ENCODE measurements at regions not wholly inside any gene's neighbourhood (a gene's known extent, or its start where the extent isn't known, plus 50 kb on each side); places are given as distances from the start of the nearest gene placed in this dataset.

DNA sequence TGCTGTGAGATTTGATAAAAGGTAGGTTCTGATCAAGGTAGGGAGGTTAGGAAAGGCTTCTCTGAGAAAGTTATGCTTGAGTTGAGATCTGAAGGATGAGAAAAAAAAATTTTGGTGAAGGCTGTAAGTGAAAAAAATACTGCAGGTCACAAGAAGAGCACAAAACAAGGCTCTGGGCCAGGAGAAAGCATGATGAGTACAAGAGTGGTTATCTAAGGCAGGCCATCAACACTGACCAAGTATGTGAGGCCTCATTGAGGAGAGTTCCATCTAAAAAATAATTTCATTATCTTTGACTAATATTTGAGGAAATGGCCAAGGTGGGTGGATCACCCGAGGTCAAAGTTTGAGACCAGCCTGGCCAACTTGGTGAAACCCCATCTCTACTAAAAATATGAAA lies 71.6 kb upstream of the SLC4A4 start (continued):
- TF ChIP-seq SMAD5 (IDR thresholded peaks at IDR 0.05; ENCODE audit: low read depth) = no peak

DNA sequence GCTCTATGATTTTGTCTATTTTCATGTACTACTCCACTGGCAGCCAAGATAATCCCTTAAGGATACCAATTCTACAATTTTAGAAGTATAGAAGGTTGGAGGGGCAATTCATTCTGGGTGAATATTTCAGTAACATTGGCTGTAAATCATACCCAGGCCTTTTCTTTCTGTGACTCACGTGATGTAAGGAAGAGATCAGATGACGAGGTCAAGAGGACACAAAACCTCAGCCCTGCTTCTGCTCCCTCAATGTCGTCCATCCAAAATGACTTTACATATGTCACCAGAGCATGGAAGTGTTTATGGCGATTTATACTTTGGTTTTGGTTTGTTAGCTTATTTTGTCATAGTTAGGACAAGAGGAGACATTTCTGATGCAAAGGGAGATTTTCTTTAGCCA lies 70.7 kb upstream of the SLC4A4 start:
- WGBS (ENCODE audit: insufficient coverage, insufficient replicate concordance, low lambda C conversion rate, missing lambda C conversion rate) = 37% methylated on average over 4 of the region's 4 CpGs
- no peaks in the 10 kb centered on the region for H3K9me3 ChIP-seq (replicated peaks; ENCODE audit: control insufficient read depth, insufficient read depth, low read length)
- H3K36me3 ChIP-seq (ENCODE audit: control insufficient read depth in 2 of 2, insufficient read depth in 2 of 2, low read length in 1 of 2) = no peaks in the 10 kb centered on the region
- DNase-seq (ENCODE audit: low read depth, low spot score) = no peak
- H3K79me2 ChIP-seq (ENCODE audit: control insufficient read depth, insufficient read depth, low read length) = no peaks in the 10 kb centered on the region
- no peak for ATAC-seq
- SMC1A ChIA-PET (ENCODE audit: uncharacterized antibody, unreplicated experiment) = interaction anchor here (1.1 to 3.8 kb wide), 3 partner anchors 38 to 40 kb away, joined by 3 to 20 read pairs (median 7); no protein-coding TSS in a partner anchor
- no peaks in the 10 kb centered on the region for H3K27me3 ChIP-seq (replicated peaks in 1 of 2; ENCODE audit: control insufficient read depth in 2 of 2, insufficient read depth in 2 of 2, low read length in 1 of 2)
- H2AFZ ChIP-seq (ENCODE audit: control insufficient read depth, low read depth, low read length) = no peak overlapping the region
- no peaks in the 10 kb centered on the region for H4K20me1 ChIP-seq (ENCODE audit: control insufficient read depth, insufficient read depth)
- POLR2A ChIA-PET = interaction anchor here (0.6 to 0.7 kb wide), 3 partner anchors 9 to 262 kb away, joined by 3 to 9 read pairs (median 3); no protein-coding TSS in a partner anchor
- intact Hi-C loops (cut with micrococcal nuclease; ENCODE audit: unreplicated experiment) (loop anchor here (5.0 to 10.0 kb wide), 2 partner anchors 613 to 844 kb away; no protein-coding TSS in a partner anchor), in situ Hi-C loops (cut with MboI) (no loop called here)
- RAD21 ChIA-PET (ENCODE audit: unreplicated experiment) = interaction anchor here (0.7 to 2.6 kb wide), 7 partner anchors 9 to 876 kb away, joined by 3 to 7 read pairs (median 3); no protein-coding TSS in a partner anchor
- H3K4me1 ChIP-seq (ENCODE audit: control insufficient read depth, insufficient read depth, low read length) = no peaks in the 10 kb centered on the region
- FAIRE-seq = no peak
- CTCF ChIA-PET = interaction anchor here (0.5 to 5.6 kb wide), 5 partner anchors 8 to 1135 kb away, joined by 3 to 53 read pairs (median 12); no protein-coding TSS in a partner anchor
- no peak overlapping the region for H3K4me3 ChIP-seq
- H3K4me2 ChIP-seq (ENCODE audit: control insufficient read depth, insufficient read depth) = no peak overlapping the region
- no peak overlapping the region for H3K27ac ChIP-seq (ENCODE audit: control insufficient read depth, insufficient read depth)
- H3K9ac ChIP-seq (ENCODE audit: control insufficient read depth, insufficient read depth, low read length) = no peak overlapping the region
- BruUV-seq (replicated peaks) = no TSS peak
- TF ChIP-seq IKZF1 (conservative IDR thresholded peaks at IDR 0.05) = no peak
- TF ChIP-seq SPI1 (IDR thresholded peaks at IDR 0.05; ENCODE audit: borderline replicate concordance, insufficient read depth, low read depth, low read length) = no peak
- TF ChIP-seq POU2F2 (IDR thresholded peaks at IDR 0.05; ENCODE audit: borderline replicate concordance, low read depth, low read length) = no peak
- TF ChIP-seq, protein P1, sequence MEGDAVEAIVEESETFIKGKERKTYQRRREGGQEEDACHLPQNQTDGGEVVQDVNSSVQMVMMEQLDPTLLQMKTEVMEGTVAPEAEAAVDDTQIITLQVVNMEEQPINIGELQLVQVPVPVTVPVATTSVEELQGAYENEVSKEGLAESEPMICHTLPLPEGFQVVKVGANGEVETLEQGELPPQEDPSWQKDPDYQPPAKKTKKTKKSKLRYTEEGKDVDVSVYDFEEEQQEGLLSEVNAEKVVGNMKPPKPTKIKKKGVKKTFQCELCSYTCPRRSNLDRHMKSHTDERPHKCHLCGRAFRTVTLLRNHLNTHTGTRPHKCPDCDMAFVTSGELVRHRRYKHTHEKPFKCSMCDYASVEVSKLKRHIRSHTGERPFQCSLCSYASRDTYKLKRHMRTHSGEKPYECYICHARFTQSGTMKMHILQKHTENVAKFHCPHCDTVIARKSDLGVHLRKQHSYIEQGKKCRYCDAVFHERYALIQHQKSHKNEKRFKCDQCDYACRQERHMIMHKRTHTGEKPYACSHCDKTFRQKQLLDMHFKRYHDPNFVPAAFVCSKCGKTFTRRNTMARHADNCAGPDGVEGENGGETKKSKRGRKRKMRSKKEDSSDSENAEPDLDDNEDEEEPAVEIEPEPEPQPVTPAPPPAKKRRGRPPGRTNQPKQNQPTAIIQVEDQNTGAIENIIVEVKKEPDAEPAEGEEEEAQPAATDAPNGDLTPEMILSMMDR (IDR thresholded peaks at IDR 0.05 in 2 of 3, conservative IDR thresholded peaks at IDR 0.05 in 1 of 3; ENCODE audit: control insufficient read depth in 2 of 3, extremely low read depth in 1 of 3, insufficient read depth in 1 of 3, low read depth in 3 of 3, low read length in 3 of 3) = no peak
- TF ChIP-seq LARP7 (IDR thresholded peaks at IDR 0.05) = no peak
- TF ChIP-seq, protein P2, sequence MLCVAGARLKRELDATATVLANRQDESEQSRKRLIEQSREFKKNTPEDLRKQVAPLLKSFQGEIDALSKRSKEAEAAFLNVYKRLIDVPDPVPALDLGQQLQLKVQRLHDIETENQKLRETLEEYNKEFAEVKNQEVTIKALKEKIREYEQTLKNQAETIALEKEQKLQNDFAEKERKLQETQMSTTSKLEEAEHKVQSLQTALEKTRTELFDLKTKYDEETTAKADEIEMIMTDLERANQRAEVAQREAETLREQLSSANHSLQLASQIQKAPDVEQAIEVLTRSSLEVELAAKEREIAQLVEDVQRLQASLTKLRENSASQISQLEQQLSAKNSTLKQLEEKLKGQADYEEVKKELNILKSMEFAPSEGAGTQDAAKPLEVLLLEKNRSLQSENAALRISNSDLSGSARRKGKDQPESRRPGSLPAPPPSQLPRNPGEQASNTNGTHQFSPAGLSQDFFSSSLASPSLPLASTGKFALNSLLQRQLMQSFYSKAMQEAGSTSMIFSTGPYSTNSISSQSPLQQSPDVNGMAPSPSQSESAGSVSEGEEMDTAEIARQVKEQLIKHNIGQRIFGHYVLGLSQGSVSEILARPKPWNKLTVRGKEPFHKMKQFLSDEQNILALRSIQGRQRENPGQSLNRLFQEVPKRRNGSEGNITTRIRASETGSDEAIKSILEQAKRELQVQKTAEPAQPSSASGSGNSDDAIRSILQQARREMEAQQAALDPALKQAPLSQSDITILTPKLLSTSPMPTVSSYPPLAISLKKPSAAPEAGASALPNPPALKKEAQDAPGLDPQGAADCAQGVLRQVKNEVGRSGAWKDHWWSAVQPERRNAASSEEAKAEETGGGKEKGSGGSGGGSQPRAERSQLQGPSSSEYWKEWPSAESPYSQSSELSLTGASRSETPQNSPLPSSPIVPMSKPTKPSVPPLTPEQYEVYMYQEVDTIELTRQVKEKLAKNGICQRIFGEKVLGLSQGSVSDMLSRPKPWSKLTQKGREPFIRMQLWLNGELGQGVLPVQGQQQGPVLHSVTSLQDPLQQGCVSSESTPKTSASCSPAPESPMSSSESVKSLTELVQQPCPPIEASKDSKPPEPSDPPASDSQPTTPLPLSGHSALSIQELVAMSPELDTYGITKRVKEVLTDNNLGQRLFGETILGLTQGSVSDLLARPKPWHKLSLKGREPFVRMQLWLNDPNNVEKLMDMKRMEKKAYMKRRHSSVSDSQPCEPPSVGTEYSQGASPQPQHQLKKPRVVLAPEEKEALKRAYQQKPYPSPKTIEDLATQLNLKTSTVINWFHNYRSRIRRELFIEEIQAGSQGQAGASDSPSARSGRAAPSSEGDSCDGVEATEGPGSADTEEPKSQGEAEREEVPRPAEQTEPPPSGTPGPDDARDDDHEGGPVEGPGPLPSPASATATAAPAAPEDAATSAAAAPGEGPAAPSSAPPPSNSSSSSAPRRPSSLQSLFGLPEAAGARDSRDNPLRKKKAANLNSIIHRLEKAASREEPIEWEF (IDR thresholded peaks at IDR 0.05; ENCODE audit: insufficient replicate concordance, low read depth, low read length) = no peak
- TF ChIP-seq ESRRA (IDR thresholded peaks at IDR 0.05; ENCODE audit: low read length) = no peak
- TF ChIP-seq, protein P3, sequence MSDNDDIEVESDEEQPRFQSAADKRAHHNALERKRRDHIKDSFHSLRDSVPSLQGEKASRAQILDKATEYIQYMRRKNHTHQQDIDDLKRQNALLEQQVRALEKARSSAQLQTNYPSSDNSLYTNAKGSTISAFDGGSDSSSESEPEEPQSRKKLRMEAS (IDR thresholded peaks at IDR 0.05; ENCODE audit: low read depth, low read length) = no peak
- no peak for TF ChIP-seq ZNF24 (IDR thresholded peaks at IDR 0.05)
- TF ChIP-seq STAT1 (conservative IDR thresholded peaks at IDR 0.05) = no peak
- TF ChIP-seq, protein P4, sequence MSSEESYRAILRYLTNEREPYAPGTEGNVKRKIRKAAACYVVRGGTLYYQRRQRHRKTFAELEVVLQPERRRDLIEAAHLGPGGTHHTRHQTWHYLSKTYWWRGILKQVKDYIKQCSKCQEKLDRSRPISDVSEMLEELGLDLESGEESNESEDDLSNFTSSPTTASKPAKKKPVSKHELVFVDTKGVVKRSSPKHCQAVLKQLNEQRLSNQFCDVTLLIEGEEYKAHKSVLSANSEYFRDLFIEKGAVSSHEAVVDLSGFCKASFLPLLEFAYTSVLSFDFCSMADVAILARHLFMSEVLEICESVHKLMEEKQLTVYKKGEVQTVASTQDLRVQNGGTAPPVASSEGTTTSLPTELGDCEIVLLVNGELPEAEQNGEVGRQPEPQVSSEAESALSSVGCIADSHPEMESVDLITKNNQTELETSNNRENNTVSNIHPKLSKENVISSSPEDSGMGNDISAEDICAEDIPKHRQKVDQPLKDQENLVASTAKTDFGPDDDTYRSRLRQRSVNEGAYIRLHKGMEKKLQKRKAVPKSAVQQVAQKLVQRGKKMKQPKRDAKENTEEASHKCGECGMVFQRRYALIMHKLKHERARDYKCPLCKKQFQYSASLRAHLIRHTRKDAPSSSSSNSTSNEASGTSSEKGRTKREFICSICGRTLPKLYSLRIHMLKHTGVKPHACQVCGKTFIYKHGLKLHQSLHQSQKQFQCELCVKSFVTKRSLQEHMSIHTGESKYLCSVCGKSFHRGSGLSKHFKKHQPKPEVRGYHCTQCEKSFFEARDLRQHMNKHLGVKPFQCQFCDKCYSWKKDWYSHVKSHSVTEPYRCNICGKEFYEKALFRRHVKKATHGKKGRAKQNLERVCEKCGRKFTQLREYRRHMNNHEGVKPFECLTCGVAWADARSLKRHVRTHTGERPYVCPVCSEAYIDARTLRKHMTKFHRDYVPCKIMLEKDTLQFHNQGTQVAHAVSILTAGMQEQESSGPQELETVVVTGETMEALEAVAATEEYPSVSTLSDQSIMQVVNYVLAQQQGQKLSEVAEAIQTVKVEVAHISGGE (CRISPR knock-in tag; IDR thresholded peaks at IDR 0.05) = no peak
